GM19372 (cell line): ENCODE measurements at regions not wholly inside any gene's neighbourhood (a gene's known extent, or its start where the extent isn't known, plus 50 kb on each side); places are given as distances from the start of the nearest gene placed in this dataset.
"Not testable (repeated sequence)": the region's sequence is repeated elsewhere in the genome, so short reads cannot be mapped to it uniquely, and the experiment has no call there.

ENCODE experiments used
- ATAC-seq: cut with Tn5 transposase; IDR thresholded peaks from one replicate; pipeline ENCODE4 v1.9.1; 2021; ENCODE audit warnings: mild to moderate bottlenecking, low read depth, moderate library complexity; ENCODE audit not compliant: unreplicated experiment

- ATAC-seq = no peak
These were observed 159.9 kb upstream of the CCNH start for GRCh38 chr5:87572611-87573010.

DNA sequence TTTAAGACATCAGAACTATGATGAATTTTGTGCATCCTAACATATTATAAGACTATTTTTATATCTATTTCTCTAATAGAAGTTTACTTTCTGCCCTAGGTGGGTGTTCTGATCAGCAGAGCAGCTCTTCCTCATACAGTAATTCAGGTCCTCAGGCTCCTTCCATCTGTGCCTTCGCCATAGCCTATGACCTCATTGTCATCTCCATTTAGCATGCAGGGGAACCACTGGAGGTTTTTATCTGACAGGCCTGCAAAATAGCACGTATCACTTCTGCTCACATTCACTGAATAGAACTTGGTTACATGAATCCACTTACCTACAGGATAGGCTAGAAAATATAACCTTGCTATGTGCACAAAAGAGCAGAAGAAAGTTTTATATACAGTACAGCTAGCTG, 159.4 kb upstream of the CCNH start:
- ATAC-seq = no peak

DNA sequence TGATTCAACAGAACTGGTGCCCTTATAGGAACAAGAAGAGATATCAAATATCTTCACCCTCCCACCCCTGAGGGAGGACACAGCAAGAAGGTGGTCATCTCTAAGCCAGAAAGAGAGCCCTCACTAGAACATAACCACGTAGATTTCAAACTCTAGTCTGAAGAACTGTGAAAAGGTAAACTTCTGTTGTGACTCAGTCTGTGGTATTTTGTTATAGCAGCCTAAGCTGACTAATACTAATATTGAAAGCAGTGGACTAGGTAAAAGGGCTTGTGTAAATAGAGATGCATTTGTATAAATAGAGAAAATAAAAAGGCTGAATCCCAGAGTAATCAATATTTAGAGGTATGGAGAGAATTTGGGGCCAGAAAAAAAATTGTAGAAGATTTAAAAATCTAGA, 157.6 kb upstream of the CCNH start:
- ATAC-seq = no peak

DNA sequence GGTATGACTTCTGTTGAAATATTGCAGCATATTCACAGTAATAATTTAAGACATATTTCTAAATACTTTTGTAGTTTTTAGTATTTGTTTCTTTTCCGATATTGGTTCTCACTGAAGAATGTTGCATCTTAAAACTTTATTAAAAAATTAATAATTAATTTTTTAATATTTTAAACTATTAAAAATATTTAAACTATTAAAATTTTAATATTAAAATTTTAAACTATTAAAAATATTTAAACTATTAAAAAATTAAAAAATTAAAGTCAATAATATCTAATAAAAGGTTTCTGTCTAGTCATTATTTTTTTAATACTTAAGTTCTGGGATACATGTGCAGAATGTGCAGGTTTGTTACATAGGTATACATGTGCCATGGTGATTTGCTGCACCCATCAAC, 149.3 kb upstream of the CCNH start:
- ATAC-seq = no peak

DNA sequence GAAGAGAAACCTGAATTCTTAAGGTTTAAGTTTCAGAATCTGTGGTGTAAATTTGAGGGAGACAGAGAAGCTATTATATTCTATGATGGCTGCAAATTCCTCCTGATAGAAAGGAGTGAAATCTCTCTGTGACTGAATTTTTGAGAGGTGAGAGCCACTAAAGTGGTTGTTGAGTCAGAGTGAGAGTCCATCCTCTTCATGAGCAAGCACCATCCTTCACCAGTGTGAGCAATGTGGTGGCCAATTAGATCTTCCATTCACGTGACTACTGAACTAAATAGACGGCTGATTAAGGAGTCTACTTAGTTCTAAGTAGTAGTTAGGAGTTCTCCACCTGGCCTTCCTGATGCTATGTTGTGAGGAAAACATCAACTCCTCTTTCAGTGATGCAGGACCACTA, 147.8 kb upstream of the CCNH start:
- no peak for ATAC-seq

GRCh38 chr5:87551911-87552310, 139.2 kb upstream of the CCNH start:
- ATAC-seq = no peak

DNA sequence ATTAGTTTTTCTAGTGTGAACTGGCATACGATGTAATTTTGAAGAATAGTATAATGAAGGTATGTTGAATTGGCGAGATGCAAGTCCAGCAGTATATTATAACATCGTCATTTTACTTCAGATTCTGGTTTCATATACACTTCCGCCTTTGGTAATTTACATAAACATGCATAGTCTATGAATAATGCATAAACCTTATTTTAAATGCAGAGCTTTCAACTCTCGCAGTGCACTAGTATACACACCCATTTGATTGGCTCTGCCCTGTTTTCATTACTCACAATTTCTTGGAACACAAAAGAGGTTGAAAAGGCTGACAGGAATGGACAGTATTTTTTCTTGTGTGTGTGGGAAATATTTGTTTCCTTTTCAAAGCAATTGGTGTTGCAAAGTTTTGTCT, 128.9 kb upstream of the CCNH start:
- no peak for ATAC-seq

DNA sequence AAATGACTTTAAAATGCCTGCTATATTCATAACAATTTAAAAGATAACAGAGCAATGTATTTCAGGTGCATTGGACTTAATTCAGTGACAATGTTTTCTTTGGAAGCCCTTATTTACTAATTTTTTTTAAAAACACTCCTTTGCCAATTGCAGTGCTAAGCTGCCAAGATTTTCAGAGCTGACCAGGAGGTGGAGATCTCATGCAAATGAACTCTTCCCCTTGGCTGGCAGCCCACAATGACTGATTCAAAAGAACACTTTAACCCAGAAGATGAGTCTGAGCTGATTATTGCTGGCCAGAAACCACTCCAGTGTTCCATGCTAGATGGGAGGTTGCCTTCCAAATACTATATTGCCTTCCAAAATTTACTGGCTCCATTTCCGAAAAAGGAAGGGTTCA, 128.3 kb upstream of the CCNH start:
- no peak for ATAC-seq

GRCh38 chr5:87539839-87540238, 127.1 kb upstream of the CCNH start:
- no peak for ATAC-seq

DNA sequence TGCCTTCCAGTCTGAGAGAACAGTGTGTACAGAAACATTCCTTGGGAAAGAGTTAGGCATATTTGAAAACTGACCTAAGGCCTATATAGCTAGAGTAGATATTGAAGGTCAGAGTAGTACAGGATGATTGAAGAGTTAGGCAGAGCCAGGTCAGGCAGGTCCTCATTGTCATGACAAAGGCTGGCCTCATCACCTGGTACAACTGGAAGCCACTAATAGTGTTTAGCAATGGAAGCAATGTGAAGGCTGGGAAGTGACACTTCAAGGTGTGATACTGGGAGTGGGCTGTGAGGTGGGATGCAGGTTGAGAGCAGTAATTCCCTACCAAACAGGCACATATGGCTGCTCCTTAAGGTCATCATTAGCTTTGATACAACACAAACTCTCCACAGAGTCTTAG, 123.6 kb upstream of the CCNH start:
- no peak for ATAC-seq

- no peak for ATAC-seq
These were observed 123.0 kb upstream of the CCNH start for GRCh38 chr5:87535706-87536105.

DNA sequence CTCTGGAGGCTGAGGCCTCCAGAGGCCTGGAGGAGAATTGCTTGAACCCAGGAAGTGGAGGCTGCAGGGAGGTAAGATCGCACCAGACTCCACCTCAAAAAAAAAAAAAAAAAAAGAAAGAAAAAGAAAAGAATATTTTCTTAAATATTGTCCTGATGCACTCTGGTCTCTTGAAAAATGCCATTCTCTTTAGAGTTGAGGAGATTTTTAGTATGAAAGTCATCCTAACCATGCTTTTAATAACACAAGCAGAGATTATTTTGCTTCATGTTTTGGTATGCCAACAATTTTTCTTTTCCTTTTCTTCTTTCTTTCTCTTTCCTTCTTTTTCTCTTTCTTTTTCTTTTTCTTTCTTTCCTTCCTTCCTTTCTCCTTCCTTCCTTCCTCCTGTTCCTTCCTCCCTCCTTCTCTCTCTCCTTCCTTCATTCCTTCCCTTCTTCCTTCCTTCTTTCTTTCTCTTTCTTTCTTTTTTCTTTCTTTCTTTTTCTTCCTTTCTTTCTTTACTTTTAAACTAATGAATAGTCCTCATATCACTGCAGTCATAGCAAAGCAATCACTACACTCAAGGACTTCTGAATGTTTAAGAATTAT, 116.9 kb upstream of the CCNH start:
- no peak for ATAC-seq

DNA sequence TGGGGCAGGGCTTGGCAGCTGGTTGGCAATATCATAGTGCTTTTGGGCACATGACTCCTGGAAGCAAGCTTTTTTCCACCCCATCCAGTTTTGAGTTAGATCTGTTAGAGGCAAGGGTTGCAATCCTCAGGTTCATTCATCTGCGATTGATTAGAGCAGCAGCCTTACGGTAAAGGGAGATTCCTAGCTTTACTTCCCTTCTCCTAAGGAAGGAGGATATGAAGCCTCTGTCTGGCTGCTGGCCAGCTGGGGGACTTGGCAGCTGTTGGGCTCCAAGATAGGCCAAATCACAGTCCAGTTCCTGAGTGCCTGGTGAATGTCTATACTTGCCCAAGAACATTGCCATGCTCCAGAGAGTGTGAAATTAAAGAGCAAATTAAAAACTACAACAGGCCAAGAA, 113.4 kb upstream of the CCNH start:
- no peak for ATAC-seq

- no peak for ATAC-seq
These were observed 111.5 kb upstream of the CCNH start for GRCh38 chr5:87524217-87524616.

DNA sequence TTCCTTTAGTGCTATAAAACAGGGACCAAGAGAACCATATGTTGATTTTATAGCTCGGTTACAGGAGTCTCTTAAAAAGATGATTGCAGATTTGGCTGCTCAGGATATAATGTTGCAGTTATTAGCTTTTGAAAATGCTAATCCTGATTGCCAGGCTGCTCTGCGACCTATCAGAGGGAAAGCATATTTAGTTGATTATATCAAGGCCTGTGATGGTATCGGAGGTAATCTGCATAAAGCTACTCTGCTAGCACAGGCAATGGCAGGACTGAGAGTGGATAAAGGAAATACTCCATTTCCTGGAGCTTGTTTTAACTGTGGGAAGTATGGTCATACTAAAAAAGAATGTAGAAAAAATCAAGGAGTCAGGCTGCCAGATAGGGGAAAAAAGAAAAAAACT, 99.0 kb upstream of the CCNH start:
- not testable (repeated sequence) for ATAC-seq

DNA sequence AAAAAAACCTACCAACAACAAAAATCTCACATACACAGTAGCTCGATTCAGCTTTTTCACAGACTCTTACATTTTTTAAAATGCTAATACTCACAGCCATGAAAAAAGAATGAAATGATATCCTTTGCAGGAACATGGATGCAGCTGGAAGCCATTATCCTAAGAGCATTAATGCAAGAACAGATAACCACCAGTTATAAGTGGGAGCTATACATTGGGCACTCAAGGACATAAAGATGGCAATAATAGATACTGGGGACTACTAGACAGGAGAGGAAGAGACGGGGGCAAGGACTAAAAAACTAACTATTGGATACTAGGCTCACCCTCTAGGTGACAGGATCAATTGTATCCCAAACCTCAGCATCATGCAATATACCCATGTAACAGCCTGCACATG, 90.3 kb upstream of the CCNH start:
- no peak for ATAC-seq

DNA sequence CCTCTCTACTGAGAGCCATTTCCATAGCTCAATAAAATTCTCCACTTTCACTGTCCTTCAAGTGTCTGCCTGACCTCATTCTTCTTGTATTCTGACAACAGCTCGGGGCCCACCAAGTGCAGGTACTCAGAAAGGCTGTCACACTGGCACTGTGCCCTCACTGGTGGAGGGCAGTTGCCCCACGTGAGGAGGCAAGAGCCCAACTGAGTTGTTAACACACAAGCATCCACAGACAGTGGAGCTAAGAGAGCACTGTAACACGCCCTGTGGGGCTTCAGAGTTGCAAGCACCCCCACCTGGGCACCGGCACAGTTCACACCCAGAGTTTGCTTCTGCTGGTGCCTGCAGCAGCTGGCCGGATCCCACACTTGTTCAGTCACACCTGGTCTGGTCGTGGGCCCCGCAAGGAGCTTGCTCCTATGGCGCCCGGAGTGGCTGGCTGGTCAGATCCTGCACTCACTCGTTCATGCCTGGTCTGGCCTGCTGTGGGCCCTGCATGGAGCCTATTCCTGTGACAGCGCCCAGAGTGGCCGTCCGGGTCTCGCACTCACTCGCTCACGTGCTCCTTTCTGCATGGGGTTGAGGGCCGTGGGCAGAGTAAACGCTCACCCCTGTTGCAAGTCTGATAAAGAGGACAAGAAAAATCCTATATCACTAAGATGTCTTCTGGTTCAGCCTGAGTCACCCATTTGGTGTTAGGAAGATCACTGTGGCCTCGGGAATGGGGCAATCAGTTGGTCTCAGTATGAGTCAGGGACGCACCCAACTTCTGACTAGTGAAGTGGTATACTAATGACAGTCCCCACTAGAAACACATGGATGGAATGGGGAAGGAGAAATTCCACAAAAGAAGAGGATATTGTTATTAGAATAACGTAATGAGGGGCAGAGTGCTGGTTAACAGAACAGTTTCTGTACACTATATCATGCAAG, 87.0 kb upstream of the CCNH start:
- no peak for ATAC-seq
